GM19351 (cell line): ENCODE measurements at regions not wholly inside any gene's neighbourhood (a gene's known extent, or its start where the extent isn't known, plus 50 kb on each side); places are given as distances from the start of the nearest gene placed in this dataset.
"Not testable (repeated sequence)": the region's sequence is repeated elsewhere in the genome, so short reads cannot be mapped to it uniquely, and the experiment has no call there.

ENCODE experiments used
- ATAC-seq: cut with Tn5 transposase; IDR thresholded peaks from one replicate; pipeline ENCODE4 v1.9.1; 2021; ENCODE audit warnings: mild to moderate bottlenecking, moderate library complexity; ENCODE audit not compliant: unreplicated experiment

- no peak for ATAC-seq
Measured at GRCh38 chr5:69004127-69004526, 89.7 kb upstream of the SLC30A5 start.

DNA sequence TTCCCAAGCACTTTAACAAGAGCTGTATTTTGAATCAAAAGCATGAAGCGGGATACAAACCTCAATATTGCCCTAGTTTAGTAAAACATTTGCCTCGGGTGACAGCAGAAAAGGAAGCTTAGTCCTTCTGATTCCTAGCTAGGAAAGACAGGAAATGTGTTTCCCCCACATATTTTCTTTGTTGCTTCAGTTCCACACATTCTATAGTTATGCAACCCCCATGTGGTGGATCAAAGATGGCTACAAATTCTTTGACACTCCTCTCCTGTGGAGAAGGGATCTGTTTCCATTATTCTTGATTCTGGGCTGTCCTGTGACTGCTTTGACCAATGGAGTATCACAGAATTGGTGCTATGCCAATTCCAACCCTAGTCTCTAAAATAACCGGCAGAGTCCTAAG is 89.1 kb upstream of the SLC30A5 start:
- no peak for ATAC-seq

DNA sequence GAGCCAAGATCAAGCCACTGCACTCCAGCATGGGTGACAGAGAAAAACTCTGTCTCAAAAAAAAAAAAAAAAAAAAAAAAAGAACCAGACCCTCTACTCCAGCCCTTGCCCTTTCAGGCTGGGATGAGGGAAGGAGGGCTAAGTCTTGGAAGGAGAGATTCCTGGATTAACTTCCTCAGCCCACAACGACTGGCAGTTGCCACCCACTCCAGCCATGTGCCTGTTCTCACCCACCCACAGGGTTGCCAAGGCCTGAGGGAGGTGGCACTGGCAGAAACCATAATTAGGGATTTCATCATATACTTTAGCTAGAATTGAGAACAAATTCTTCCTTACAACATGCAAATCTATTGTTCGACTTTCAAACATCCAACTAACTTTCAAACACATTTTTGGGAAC is 87.8 kb upstream of the SLC30A5 start:
- no peak for ATAC-seq

GRCh38 chr5:69007163-69007562 is 86.7 kb upstream of the SLC30A5 start:
- ATAC-seq = no peak

- peak; percentile 91 for ATAC-seq
Measured at GRCh38 chr5:69007726-69008368, 86.0 kb upstream of the SLC30A5 start.

- ATAC-seq = no peak
Measured at GRCh38 chr5:69010476-69010875, 83.3 kb upstream of the SLC30A5 start.

- no peak for ATAC-seq
Measured at GRCh38 chr5:69011910-69012309, 81.9 kb upstream of the SLC30A5 start.

DNA sequence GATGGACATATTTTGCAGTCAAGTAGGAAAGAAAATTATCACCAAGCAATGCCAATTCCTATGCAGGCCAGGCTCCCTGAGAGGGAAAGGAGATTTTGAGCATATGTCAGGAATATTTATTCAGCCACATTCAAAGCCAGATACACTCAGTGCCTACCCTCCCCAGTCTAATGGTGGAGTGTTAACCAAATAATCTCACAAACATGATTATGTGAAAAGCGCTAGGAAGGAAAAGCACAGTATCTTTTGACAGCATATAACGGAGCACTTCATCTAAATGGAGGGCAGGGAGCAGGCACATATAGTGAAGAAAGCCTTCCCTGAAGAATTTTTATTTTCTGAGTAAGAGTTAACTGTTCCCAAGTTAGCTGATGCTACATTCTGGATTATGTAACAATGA is 80.3 kb upstream of the SLC30A5 start:
- ATAC-seq = no peak

GRCh38 chr5:69014007-69014406 is 79.8 kb upstream of the SLC30A5 start:
- ATAC-seq = not testable (repeated sequence)

DNA sequence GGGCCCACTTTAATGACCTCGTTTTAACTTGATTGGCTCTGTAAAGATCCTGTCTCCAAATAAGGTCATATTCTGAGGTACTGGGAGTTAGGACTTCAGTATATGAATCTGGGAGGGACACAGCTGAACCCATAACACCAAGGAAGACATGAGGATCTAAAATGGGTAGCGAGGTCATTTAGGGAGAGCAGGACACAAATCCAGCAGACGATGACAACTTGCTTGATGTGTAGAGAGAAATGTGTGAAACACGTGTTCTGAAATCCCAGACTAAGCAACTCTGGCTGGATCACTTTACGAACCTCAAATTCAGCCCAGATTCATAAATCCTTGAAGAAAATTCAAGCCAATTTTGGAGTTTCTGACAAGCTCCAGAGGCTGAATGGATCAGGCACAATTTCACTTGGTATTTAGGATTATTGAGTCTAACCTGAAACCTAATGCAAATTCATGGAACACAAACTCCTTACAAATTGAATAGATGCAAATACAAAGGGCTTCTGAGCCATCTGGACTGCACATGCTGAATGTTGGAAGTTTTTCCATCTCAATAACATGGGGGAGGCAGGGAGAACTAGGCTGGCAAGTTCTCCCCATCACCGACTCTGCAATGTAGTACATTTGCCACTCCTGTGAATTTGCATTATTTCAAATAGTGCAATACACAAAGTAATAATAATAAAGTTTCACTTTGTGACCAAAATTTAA is 74.0 kb upstream of the SLC30A5 start:
- no peak for ATAC-seq

GRCh38 chr5:69024241-69024651 is 69.6 kb upstream of the SLC30A5 start:
- ATAC-seq = no peak

DNA sequence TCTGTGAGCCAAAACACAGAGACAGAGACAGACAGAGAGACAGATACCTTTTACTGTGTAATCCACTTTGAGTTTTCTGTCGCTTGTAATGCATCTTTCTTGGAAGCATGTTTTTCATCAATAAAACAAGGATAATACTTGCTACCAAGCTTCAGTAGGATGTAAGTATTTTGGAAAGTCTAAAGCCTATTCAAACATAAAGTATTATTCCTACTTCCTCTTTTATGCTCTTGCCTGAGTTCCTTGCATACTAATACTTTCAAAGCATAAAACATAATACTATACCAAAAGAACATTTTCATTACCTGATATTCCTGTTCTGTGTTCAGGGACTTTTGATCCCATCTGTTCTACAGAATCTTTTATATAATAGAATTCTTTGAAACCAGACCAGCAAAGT is 64.5 kb upstream of the SLC30A5 start:
- ATAC-seq = no peak

DNA sequence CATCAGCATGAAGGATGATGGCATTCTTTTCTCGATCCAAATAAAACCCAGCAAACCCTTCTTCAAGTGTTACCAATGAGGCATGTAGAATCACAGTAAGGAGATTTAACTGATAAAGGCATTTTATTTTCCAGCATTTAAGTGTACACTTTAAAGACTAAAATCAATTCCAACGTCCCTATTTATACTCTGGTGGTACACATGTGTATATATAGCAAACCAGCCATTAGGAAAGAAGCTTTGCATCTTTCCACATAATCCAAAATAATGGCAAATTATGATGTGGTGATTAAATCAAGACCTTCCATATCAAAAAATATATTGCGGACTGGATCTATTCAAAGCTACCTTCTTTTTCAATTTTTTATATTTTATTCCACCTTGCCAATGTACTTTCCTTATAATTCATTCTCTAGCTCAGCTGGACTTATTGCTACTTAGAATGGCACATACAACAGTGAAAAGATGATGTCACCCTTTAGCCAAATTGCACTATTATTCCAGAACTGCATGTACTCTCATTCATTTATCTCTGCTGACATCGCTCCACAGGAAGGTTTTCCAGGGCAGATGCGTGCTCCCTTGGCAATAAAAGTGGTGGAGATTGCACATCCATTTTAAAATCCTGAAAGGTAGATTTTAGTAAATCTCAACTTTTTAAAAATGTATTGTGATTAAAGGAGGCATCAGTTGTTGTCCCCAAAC is 63.3 kb upstream of the SLC30A5 start:
- ATAC-seq = no peak

DNA sequence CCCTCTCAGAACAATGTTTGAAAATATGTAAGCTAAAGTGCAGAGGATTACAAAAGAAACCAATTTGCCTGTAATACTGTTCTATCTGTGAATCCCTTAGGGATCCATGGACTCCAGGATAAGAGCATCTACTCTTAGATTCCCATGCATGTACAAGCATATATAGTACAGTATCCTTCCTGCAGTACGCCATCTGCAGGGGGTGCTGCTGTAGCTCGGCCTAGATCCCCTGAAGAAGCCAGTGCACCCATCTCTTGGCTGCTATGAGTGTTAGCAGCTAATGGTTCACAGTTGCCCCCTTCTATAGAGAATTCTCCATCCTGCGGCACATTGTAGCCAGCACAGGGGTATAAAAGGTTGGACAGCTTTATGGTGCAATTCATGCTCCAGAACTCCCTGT is 61.8 kb upstream of the SLC30A5 start:
- ATAC-seq = no peak

- no peak for ATAC-seq
Measured at GRCh38 chr5:69033690-69034089, 60.1 kb upstream of the SLC30A5 start.

- ATAC-seq = no peak
Measured at GRCh38 chr5:69034898-69035297, 58.9 kb upstream of the SLC30A5 start.

GRCh38 chr5:69035665-69036064 is 58.1 kb upstream of the SLC30A5 start:
- no peak for ATAC-seq

GRCh38 chr5:69038539-69038938 is 55.3 kb upstream of the SLC30A5 start:
- no peak for ATAC-seq

DNA sequence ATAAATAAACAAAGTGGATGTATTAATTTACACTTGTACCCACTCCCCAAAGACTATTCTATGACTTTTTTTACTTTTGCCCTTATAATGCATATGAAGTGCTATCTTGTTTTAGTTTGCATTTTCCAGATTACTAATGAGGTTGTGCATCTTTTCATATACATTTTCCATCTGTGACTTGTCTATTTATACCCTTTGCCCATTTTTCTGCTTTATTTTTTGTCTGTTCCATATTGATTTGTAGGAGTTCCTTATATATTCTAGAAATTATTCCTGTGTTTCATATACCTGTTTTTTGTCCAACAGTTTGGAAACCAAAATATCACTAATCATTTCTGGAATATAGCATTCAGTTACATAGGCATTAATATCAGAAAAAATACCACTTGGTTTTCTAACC is 54.0 kb upstream of the SLC30A5 start:
- ATAC-seq = no peak

- ATAC-seq = peak; percentile 40
Measured at GRCh38 chr5:69042500-69042899, 51.3 kb upstream of the SLC30A5 start.

GRCh38 chr5:69042915-69043654 is 50.7 kb upstream of the SLC30A5 start:
- ATAC-seq = peak; percentile 96

GRCh38 chr5:69043655-69043996 is 50.2 kb upstream of the SLC30A5 start:
- ATAC-seq = no peak
